Stromal cell of bone marrow (primary cell): ENCODE measurements at regions not wholly inside any gene's neighbourhood (a gene's known extent, or its start where the extent isn't known, plus 50 kb on each side); places are given as distances from the start of the nearest gene placed in this dataset.

ENCODE experiments used
- DNase-seq: peaks from one replicate; pipeline ENCODE4 v3.0.0-alpha.2; 2012; ENCODE audit warnings: low read depth

- DNase-seq, result no peak
These were observed 105.1 kb downstream of the TRMT11 start for GRCh38 chr6:126091466-126091865.

GRCh38 chr6:126093108-126093507 is 106.8 kb downstream of the TRMT11 start:
- DNase-seq, result no peak

- DNase-seq, result no peak
These were observed 108.1 kb downstream of the TRMT11 start for GRCh38 chr6:126094411-126094810.

GRCh38 chr6:126100386-126100785 is 114.0 kb downstream of the TRMT11 start:
- no peak for DNase-seq

GRCh38 chr6:126102358-126102757 is 116.0 kb downstream of the TRMT11 start:
- no peak for DNase-seq

- DNase-seq, result no peak
These were observed 117.7 kb downstream of the TRMT11 start for GRCh38 chr6:126103993-126104392.

- DNase-seq, result no peak
These were observed 121.3 kb downstream of the TRMT11 start for GRCh38 chr6:126107475-126108166.

GRCh38 chr6:126110512-126111270 is 124.4 kb downstream of the TRMT11 start:
- no peak for DNase-seq

- DNase-seq, result no peak
These were observed 125.0 kb downstream of the TRMT11 start for GRCh38 chr6:126111327-126111726.

- DNase-seq, result peak; percentile 61
These were observed 125.9 kb downstream of the TRMT11 start for GRCh38 chr6:126112171-126112632.

- DNase-seq, result no peak
These were observed 126.9 kb downstream of the TRMT11 start for GRCh38 chr6:126113261-126113660.

- no peak for DNase-seq
These were observed 130.9 kb downstream of the TRMT11 start for GRCh38 chr6:126117251-126117650.

GRCh38 chr6:126118058-126118755 is 131.9 kb downstream of the TRMT11 start:
- DNase-seq, result no peak

GRCh38 chr6:126118936-126119335 is 132.6 kb downstream of the TRMT11 start:
- DNase-seq, result no peak

GRCh38 chr6:126123226-126123625 is 136.9 kb downstream of the TRMT11 start:
- DNase-seq, result no peak

GRCh38 chr6:126127659-126128058 is 141.3 kb downstream of the TRMT11 start:
- no peak for DNase-seq

- no peak for DNase-seq
These were observed 144.9 kb downstream of the TRMT11 start for GRCh38 chr6:126131246-126131645.

GRCh38 chr6:126133984-126134383 is 147.6 kb downstream of the TRMT11 start:
- DNase-seq, result no peak

- DNase-seq, result no peak
These were observed 148.2 kb downstream of the TRMT11 start for GRCh38 chr6:126134491-126134890.

- no peak for DNase-seq
These were observed 153.7 kb downstream of the TRMT11 start for GRCh38 chr6:126140015-126140414.

GRCh38 chr6:126143761-126144251 is 157.5 kb downstream of the TRMT11 start:
- no peak for DNase-seq

- DNase-seq, result no peak
These were observed 159.0 kb downstream of the TRMT11 start for GRCh38 chr6:126145351-126145750.
